Bronchial epithelial cell (primary cell): ENCODE measurements at regions not wholly inside any gene's neighbourhood (a gene's known extent, or its start where the extent isn't known, plus 50 kb on each side); places are given as distances from the start of the nearest gene placed in this dataset.

Source experiments
- DNase-seq: peaks from one replicate; pipeline ENCODE4 v3.0.0-alpha.2; 2010; ENCODE audit warnings: low read depth
- FAIRE-seq: peaks from 2 replicates; lab custom pipeline; 2011; peaks lifted over from hg19 to GRCh38; lab: Jason Lieb, UNC
- H3K27me3 ChIP-seq: 2 replicates; pipeline ENCODE4 v1.5.1; 2011; ENCODE audit warnings: low read length; ENCODE audit not compliant: control insufficient read depth, insufficient read depth
- H3K36me3 ChIP-seq: 2 replicates; pipeline ENCODE4 v1.5.1; 2011; ENCODE audit warnings: low read length; ENCODE audit not compliant: control insufficient read depth, insufficient read depth
- H3K4me3 ChIP-seq: 2 replicates; pipeline ENCODE4 v1.5.1; 2011; ENCODE audit warnings: mild to moderate bottlenecking, low read depth, low read length, control low read depth
- TF ChIP-seq, protein P1 (sequence below): IDR thresholded peaks from 2 replicates; pipeline ENCODE4 v1.5.1; 2011; ENCODE audit warnings: mild to moderate bottlenecking, moderate library complexity, low read length, control low read depth, inconsistent platforms; ENCODE audit not compliant: insufficient read depth, severe bottlenecking

DNA sequence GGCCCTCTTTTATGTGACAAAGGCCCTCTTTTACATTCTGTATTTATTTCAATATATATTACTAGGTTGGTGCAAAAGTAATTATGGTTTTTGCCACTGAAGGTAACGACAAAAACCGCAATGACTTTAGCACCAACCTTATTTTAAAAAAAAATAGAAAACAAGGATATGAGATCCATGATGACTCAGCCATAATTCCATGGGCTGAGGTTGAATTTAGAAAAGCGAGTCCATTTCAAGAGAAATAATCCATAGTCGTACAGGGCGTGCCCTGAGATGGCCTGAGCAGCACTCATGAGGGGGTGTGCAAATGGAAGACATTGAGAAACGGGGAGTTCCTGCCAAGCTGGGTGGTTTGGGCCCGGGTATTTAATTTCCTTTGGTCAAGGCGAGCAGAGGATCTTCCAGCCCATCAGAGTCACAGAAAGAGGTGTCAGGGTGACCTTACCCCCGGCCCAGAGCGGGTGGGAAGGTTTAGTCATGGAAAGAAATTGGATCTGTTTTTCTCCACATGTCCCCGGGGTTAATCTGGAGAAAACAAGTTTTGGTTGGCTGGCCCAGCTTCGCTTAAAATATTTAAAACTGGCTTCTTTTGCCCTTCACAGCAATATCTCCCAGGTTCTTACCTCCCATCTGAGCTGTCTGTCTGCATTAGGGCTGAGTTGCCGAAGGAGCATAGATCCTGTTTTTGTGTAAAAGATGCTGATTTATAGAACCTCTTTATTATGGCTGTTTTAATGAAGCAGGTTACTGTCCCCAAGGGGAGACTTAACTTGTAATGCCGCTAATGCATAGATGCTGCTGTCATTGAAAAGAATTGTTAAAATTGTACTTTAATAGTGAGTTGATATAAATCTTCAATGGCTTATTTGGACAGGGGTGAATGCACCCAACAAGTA lies 255.6 kb downstream of the PREX1 start:
- FAIRE-seq (no peak), DNase-seq (no peak)
- no peak overlapping the region for H3K4me3 ChIP-seq
- TF ChIP-seq, protein P1, sequence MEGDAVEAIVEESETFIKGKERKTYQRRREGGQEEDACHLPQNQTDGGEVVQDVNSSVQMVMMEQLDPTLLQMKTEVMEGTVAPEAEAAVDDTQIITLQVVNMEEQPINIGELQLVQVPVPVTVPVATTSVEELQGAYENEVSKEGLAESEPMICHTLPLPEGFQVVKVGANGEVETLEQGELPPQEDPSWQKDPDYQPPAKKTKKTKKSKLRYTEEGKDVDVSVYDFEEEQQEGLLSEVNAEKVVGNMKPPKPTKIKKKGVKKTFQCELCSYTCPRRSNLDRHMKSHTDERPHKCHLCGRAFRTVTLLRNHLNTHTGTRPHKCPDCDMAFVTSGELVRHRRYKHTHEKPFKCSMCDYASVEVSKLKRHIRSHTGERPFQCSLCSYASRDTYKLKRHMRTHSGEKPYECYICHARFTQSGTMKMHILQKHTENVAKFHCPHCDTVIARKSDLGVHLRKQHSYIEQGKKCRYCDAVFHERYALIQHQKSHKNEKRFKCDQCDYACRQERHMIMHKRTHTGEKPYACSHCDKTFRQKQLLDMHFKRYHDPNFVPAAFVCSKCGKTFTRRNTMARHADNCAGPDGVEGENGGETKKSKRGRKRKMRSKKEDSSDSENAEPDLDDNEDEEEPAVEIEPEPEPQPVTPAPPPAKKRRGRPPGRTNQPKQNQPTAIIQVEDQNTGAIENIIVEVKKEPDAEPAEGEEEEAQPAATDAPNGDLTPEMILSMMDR = no peak
- no peaks in the 10 kb centered on the region for H3K36me3 ChIP-seq
- no peaks in the 10 kb centered on the region for H3K27me3 ChIP-seq

DNA sequence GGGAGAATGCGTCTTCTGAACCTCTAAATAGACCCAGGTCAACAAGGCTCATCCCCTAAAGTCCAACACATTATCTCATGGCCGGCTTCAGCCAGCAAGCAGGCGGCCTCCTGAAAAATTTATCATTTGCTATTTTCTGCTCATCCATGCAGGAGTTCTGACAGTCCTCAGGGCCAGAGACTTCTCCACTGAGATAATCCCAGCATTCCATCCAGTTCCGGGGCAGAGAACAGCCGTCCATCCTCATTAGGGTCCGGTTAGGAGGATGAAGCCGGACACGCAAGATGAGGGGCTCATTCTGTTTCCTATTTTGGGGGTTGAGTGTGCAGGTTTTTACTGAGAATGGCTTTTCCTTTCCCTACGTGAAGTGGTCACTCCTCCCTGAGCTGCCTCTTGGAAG lies 258.1 kb downstream of the PREX1 start:
- TF ChIP-seq, protein P1 = no peak
- H3K27me3 ChIP-seq = no peaks in the 10 kb centered on the region
- FAIRE-seq = no peak
- no peak for DNase-seq
- no peaks in the 10 kb centered on the region for H3K36me3 ChIP-seq
- H3K4me3 ChIP-seq = no peak overlapping the region

DNA sequence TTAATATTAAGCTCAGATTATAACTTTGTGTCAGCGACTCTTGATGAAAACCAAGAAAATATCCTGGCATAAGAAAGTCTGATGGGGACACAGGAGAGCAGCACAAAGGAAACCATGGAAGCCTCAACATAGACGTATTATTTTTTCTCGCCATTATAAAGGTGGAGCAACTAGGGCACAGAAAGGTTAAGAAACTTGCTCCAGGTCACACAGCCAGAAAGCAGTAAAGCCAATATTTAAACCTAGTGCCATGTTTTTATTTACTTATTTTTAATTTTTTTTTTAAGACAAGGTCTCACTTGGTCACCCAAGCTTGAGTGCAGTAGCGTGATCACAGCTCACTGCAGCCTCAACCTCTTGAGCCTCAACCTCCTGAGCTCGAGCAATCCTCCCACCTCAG lies 259.3 kb downstream of the PREX1 start:
- DNase-seq (no peak), FAIRE-seq (no peak)
- Histone ChIP-seq H3K27me3 (no peaks in the 10 kb centered on the region), H3K4me3 (no peak overlapping the region), H3K36me3 (no peaks in the 10 kb centered on the region)
- TF ChIP-seq, protein P1 = no peak

DNA sequence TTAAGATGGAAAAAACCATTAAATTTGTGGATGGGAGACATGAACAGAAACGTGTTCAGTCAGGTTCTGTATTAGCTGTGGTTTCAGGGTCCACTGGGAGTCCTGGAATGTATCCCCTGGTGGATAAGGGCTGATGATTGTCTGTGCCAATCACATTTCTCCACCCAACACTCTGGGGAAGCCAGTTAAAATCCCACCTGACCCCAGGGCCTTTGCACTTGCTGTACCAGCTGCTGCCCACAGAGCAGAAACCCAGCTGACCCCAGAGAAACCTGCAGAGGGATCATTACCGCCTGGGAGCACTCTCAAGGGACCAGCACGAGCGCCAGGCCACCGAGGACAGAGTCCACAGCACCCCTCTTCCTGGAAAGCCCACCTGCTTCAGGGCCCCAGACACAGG lies 260.7 kb downstream of the PREX1 start:
- TF ChIP-seq, protein P1 = no peak
- Histone ChIP-seq H3K27me3 (no peaks in the 10 kb centered on the region), H3K4me3 (no peak overlapping the region), H3K36me3 (no peaks in the 10 kb centered on the region)
- no peak for DNase-seq
- FAIRE-seq = no peak

DNA sequence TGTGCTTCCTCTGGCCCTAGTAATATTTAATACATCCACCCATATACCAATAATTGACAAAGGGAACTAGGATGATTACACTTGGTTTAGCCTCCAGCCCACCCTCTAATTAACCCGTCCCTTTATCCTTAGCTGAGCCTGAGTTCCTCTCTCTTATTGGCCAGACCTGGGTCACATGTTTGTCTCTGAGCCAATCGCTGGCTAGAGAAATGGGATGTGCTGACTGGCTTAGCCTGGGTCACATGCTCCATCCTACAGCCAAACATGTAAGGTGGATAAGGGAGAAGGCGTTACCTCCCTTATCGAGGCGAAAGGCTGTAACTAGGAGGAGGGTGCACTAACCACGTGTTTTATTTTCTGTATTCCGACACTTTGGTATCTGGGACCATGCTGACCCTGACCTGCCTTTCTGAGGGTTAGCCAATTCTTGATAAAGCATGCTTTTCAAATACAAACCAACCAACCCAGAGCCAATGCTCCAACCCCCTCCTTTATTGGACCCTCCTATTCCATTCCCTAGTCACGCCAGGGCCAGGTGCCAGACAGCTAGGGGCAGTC lies 262.7 kb downstream of the PREX1 start:
- TF ChIP-seq, protein P1 = no peak
- no peak for FAIRE-seq

More for the DNA sequence above, 262.7 kb downstream of the PREX1 start:
- H3K36me3 ChIP-seq = no peaks in the 10 kb centered on the region
- H3K4me3 ChIP-seq = no peak overlapping the region
- no peaks in the 10 kb centered on the region for H3K27me3 ChIP-seq
- DNase-seq = no peak
